SK-N-MC (cell line): ENCODE measurements at regions not wholly inside any gene's neighbourhood (a gene's known extent, or its start where the extent isn't known, plus 50 kb on each side); places are given as distances from the start of the nearest gene placed in this dataset.

Source experiments
- EZH2 ChIP-seq: fragments of 200-600 bp; sonication (generic); IDR thresholded peaks from one replicate; pipeline ENCODE4 v1.6.1; 2017; ENCODE audit warnings: antibody characterized with exemption
- FOXP2 ChIP-seq: optimal IDR thresholded peaks from 2 replicates; pipeline ENCODE3; 2011; ENCODE audit warnings: mild to moderate bottlenecking, moderate library complexity; ENCODE audit not compliant: insufficient read depth; ENCODE audit errors: extremely low read length, control extremely low read depth
- POLR2AphosphoS5 ChIP-seq: IDR thresholded peaks from 2 replicates; pipeline ENCODE4 v1.6.1; 2012; ENCODE audit warnings: mild to moderate bottlenecking, low read depth, low read length, borderline replicate concordance

- TF ChIP-seq POLR2AphosphoS5 = no peak
- TF ChIP-seq EZH2 = no peak
- no peak for TF ChIP-seq FOXP2
Observed at GRCh38 chr12:87185367-87185766, 843.8 kb downstream of the C12orf50 start.
